MM.1S (cell line): ENCODE measurements at regions not wholly inside any gene's neighbourhood (a gene's known extent, or its start where the extent isn't known, plus 50 kb on each side); places are given as distances from the start of the nearest gene placed in this dataset.

ENCODE experiments used
- EZH2 ChIP-seq: fragments of 300-600 bp; sonication (generic); optimal IDR thresholded peaks from 2 replicates; pipeline ENCODE3; 2017; ENCODE audit warnings: low read depth, mild to moderate bottlenecking, antibody characterized with exemption, low read length, mixed read lengths
- TF ChIP-seq, protein P1 (sequence below): fragments of 300-600 bp; sonication (generic); IDR thresholded peaks from 2 replicates; pipeline ENCODE4 v1.5.1; 2016; ENCODE audit warnings: antibody characterized with exemption, low read length, mixed read lengths

DNA sequence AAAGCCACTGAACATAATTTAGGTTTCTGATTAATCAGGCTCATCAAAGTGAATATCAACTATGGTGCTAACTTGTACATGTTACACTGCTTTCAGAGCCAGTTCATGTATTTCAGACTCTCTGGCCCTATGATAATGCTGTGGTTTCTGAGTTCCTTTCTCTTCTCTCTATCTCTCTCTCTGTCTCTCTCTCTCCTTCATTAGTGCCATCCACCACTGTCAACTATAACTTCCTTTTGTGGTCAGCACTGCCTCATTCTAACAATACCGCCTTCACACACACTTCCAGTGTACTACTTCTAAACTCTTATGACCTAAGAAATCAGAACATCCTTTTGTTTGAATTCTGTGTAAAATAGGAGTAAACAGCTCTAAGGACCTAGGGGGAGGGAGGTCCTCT lies 907.1 kb downstream of the RPA4 start:
- TF ChIP-seq, protein P1, sequence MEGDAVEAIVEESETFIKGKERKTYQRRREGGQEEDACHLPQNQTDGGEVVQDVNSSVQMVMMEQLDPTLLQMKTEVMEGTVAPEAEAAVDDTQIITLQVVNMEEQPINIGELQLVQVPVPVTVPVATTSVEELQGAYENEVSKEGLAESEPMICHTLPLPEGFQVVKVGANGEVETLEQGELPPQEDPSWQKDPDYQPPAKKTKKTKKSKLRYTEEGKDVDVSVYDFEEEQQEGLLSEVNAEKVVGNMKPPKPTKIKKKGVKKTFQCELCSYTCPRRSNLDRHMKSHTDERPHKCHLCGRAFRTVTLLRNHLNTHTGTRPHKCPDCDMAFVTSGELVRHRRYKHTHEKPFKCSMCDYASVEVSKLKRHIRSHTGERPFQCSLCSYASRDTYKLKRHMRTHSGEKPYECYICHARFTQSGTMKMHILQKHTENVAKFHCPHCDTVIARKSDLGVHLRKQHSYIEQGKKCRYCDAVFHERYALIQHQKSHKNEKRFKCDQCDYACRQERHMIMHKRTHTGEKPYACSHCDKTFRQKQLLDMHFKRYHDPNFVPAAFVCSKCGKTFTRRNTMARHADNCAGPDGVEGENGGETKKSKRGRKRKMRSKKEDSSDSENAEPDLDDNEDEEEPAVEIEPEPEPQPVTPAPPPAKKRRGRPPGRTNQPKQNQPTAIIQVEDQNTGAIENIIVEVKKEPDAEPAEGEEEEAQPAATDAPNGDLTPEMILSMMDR: no peak
- TF ChIP-seq EZH2: no peak
